HepG2 (cell line): ENCODE measurements at regions not wholly inside any gene's neighbourhood (a gene's known extent, or its start where the extent isn't known, plus 50 kb on each side); places are given as distances from the start of the nearest gene placed in this dataset.

Experiments used
- CTCF ChIP-seq: sonication (generic); formaldehyde crosslinking; IDR thresholded peaks from 2 replicates; pipeline ENCODE4 v1.5.0; 2020; ENCODE audit warnings: mild to moderate bottlenecking, missing genetic modification reagents, moderate library complexity
- ESRRA ChIP-seq: sonication (generic); formaldehyde crosslinking; IDR thresholded peaks from 2 replicates; pipeline ENCODE4 v1.5.1; 2020; ENCODE audit warnings: mild to moderate bottlenecking, low read depth, missing genetic modification reagents
- POLR2A ChIP-seq, 2 experiments: IDR thresholded peaks; 2 replicates each; pipeline ENCODE4 v1.6.1; 2011; ENCODE audit warnings: low read depth in 2 of 2, low read length in 2 of 2, mild to moderate bottlenecking in 1 of 2, moderate library complexity in 1 of 2; ENCODE audit not compliant: insufficient read depth in 1 of 2
- SP2 ChIP-seq: sonication (generic); formaldehyde crosslinking; IDR thresholded peaks from 2 replicates; pipeline ENCODE4 v1.5.1; 2020; ENCODE audit warnings: mild to moderate bottlenecking, missing genetic modification reagents
- ZNF484 ChIP-seq: sonication (generic); formaldehyde crosslinking; IDR thresholded peaks from 2 replicates; pipeline ENCODE4 v1.5.1; 2020; ENCODE audit warnings: mild to moderate bottlenecking, low read depth, missing genetic modification reagents, borderline replicate concordance
- ZSCAN20 ChIP-seq: sonication (generic); formaldehyde crosslinking; IDR thresholded peaks from 2 replicates; pipeline ENCODE4 v1.4.0; 2020; ENCODE audit warnings: missing genetic modification reagents, mild to moderate bottlenecking, borderline replicate concordance

DNA sequence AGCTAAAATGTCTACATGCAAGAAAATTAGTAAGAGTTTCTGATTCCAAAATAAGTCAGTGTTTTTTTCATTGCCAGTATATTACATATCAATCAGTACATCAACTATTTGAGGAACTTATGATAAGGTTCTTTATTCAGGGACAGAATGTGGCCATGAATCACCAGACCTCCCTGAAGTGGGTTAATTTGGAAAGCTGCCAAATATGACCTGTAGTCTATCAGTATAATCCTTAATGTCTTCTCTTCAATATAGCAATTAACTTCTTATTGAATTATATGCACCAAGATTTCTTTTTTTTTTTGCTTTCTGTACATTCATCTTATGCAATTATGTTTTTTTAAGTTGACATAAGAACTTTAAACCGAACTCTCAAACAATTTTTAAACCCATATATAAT lies 714.5 kb upstream of the POT1 start:
- TF ChIP-seq POLR2A (IDR thresholded peaks at IDR 0.05; ENCODE audit: insufficient read depth in 1 of 2, low read depth in 2 of 2, low read length in 2 of 2) (no peak), CTCF (CRISPR knock-in tag) (no peak), ESRRA (CRISPR knock-in tag) (no peak), SP2 (CRISPR knock-in tag) (no peak), ZSCAN20 (CRISPR knock-in tag) (no peak), ZNF484 (CRISPR knock-in tag) (no peak)
